Fibroblast of lung (primary cell): ENCODE measurements at regions not wholly inside any gene's neighbourhood (a gene's known extent, or its start where the extent isn't known, plus 50 kb on each side); places are given as distances from the start of the nearest gene placed in this dataset.

Experiments used
- EZH2 ChIP-seq: IDR thresholded peaks from 2 replicates; pipeline ENCODE4 v1.5.1; 2012; ENCODE audit warnings: low read length, control low read depth, mild to moderate bottlenecking; ENCODE audit errors: missing control alignments
- TF ChIP-seq, protein P1 (sequence below), 2 donors: IDR thresholded peaks in 1 of 2; conservative IDR thresholded peaks in 1 of 2; 1 replicate in 1 of 2; 2 replicates in 1 of 2; pipeline ENCODE4 v1.5.1; 2011 to 2012; ENCODE audit warnings: low read length in 2 of 2, control low read depth in 1 of 2, inconsistent platforms in 1 of 2, low read depth in 1 of 2, mild to moderate bottlenecking in 1 of 2

DNA sequence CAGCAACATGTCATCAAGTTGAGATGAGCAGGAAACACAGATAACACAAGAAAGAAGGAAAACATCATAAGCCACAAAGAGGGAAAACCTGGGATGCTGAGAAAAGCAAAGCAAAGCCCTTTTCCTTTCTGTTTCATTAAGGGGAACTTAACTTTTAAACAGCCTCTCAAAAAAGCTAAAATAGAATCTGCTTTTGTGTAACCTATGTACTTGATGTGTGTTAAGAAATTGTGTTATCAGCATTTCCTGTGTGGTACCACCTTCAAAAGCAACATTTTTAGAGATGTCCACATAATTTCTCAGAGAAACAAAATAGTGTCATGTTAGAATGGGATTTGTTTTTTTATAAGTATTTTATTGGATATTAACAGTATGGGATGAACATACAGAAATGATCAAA is 206.2 kb downstream of the IL20RB start:
- TF ChIP-seq, protein P1, sequence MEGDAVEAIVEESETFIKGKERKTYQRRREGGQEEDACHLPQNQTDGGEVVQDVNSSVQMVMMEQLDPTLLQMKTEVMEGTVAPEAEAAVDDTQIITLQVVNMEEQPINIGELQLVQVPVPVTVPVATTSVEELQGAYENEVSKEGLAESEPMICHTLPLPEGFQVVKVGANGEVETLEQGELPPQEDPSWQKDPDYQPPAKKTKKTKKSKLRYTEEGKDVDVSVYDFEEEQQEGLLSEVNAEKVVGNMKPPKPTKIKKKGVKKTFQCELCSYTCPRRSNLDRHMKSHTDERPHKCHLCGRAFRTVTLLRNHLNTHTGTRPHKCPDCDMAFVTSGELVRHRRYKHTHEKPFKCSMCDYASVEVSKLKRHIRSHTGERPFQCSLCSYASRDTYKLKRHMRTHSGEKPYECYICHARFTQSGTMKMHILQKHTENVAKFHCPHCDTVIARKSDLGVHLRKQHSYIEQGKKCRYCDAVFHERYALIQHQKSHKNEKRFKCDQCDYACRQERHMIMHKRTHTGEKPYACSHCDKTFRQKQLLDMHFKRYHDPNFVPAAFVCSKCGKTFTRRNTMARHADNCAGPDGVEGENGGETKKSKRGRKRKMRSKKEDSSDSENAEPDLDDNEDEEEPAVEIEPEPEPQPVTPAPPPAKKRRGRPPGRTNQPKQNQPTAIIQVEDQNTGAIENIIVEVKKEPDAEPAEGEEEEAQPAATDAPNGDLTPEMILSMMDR (conservative IDR thresholded peaks at IDR 0.05 in 1 of 2, IDR thresholded peaks at IDR 0.05 in 1 of 2; ENCODE audit: low read depth in 1 of 2, low read length in 2 of 2) = no peak
- TF ChIP-seq EZH2 = no peak
